ENCODE measurements at regions not wholly inside any gene's neighbourhood (a gene's known extent, or its start where the extent isn't known, plus 50 kb on each side); places are given as distances from the start of the nearest gene placed in this dataset.
"Not testable (repeated sequence)": the region's sequence is repeated elsewhere in the genome, so short reads cannot be mapped to it uniquely, and the experiment has no call there.

GRCh38 chr19:23984911-23985310, 70.2 kb downstream of the ZNF726 start:
- H3K4me1 Mint-ChIP-seq (ENCODE audit: low read depth); H3K27me3 Mint-ChIP-seq (ENCODE audit: low read depth); DNase-seq; H3K27ac Mint-ChIP-seq; CTCF ChIA-PET; H3K4me3 Mint-ChIP-seq; H3K9me3 Mint-ChIP-seq (ENCODE audit: insufficient read depth); ATAC-seq; H3K36me3 Mint-ChIP-seq (ENCODE audit: low read depth); POLR2A ChIA-PET: not testable (repeated sequence)

- CTCF ChIA-PET: no interaction called here
- H3K36me3 Mint-ChIP-seq (ENCODE audit: low read depth): no peaks in the 10 kb centered on the region
Measured at GRCh38 chr19:23986623-23987022, 71.9 kb downstream of the ZNF726 start.

GRCh38 chr19:23991170-23991569, 76.5 kb downstream of the ZNF726 start:
- peaks cover 13% of the 10 kb centered on the region for H3K4me1 Mint-ChIP-seq (ENCODE audit: low read depth)
- ATAC-seq (no peak), DNase-seq (no peak)
- no peaks in the 10 kb centered on the region for H3K27me3 Mint-ChIP-seq (ENCODE audit: low read depth)
- no peak overlapping the region for H3K4me3 Mint-ChIP-seq
- POLR2A ChIA-PET: no interaction called here
- CTCF ChIA-PET: no interaction called here
- H3K36me3 Mint-ChIP-seq (ENCODE audit: low read depth): no peaks in the 10 kb centered on the region
- no peak overlapping the region for H3K27ac Mint-ChIP-seq
- peaks cover 27% of the 10 kb centered on the region for H3K9me3 Mint-ChIP-seq (ENCODE audit: insufficient read depth)

More at GRCh38 chr19:23986623-23987022, 71.9 kb downstream of the ZNF726 start:
- POLR2A ChIA-PET: no interaction called here
- no peak overlapping the region for H3K27ac Mint-ChIP-seq
- H3K4me1 Mint-ChIP-seq (ENCODE audit: low read depth): peaks cover 2% of the 10 kb centered on the region
- peaks cover 13% of the 10 kb centered on the region for H3K9me3 Mint-ChIP-seq (ENCODE audit: insufficient read depth)
- DNase-seq (no peak), ATAC-seq (no peak)
- no peak overlapping the region for H3K4me3 Mint-ChIP-seq
- no peaks in the 10 kb centered on the region for H3K27me3 Mint-ChIP-seq (ENCODE audit: low read depth)

GRCh38 chr19:23992348-23992747, 77.7 kb downstream of the ZNF726 start:
- DNase-seq (no peak), ATAC-seq (peak; percentile 42)
- Mint-ChIP-seq H3K27me3 (ENCODE audit: low read depth) (no peaks in the 10 kb centered on the region), H3K4me3 (no peak overlapping the region), H3K36me3 (ENCODE audit: low read depth) (no peaks in the 10 kb centered on the region), H3K4me1 (ENCODE audit: low read depth) (peaks cover 13% of the 10 kb centered on the region), H3K9me3 (ENCODE audit: insufficient read depth) (peaks cover 37% of the 10 kb centered on the region), H3K27ac (no peak overlapping the region)
- POLR2A ChIA-PET: no interaction called here
- CTCF ChIA-PET: no interaction called here

GRCh38 chr19:23993440-23993839, 78.8 kb downstream of the ZNF726 start:
- Mint-ChIP-seq H3K4me1 (ENCODE audit: low read depth) (peaks cover 13% of the 10 kb centered on the region), H3K4me3 (no peak overlapping the region), H3K27me3 (ENCODE audit: low read depth) (no peaks in the 10 kb centered on the region), H3K36me3 (ENCODE audit: low read depth) (no peaks in the 10 kb centered on the region), H3K27ac (no peak overlapping the region), H3K9me3 (ENCODE audit: insufficient read depth) (peaks cover 37% of the 10 kb centered on the region)
- DNase-seq (no peak), ATAC-seq (no peak)
- CTCF ChIA-PET: no interaction called here
- POLR2A ChIA-PET: no interaction called here

GRCh38 chr19:23996549-23996948, 81.9 kb downstream of the ZNF726 start:
- Mint-ChIP-seq H3K27ac (no peak overlapping the region), H3K36me3 (ENCODE audit: low read depth) (no peaks in the 10 kb centered on the region), H3K4me1 (ENCODE audit: low read depth) (peaks cover 11% of the 10 kb centered on the region), H3K9me3 (ENCODE audit: insufficient read depth) (peaks cover 26% of the 10 kb centered on the region), H3K27me3 (ENCODE audit: low read depth) (no peaks in the 10 kb centered on the region), H3K4me3 (no peak overlapping the region)
- DNase-seq: no peak
- CTCF ChIA-PET: no interaction called here
- no peak for ATAC-seq
- POLR2A ChIA-PET: no interaction called here

- CTCF ChIA-PET: no interaction called here
- ATAC-seq: no peak
Measured at GRCh38 chr19:23998568-23998967, 83.9 kb downstream of the ZNF726 start.

GRCh38 chr19:23999821-24000610, 85.3 kb downstream of the ZNF726 start:
- DNase-seq: no peak
- Mint-ChIP-seq H3K4me3 (no peak overlapping the region), H3K36me3 (ENCODE audit: low read depth) (no peaks in the 10 kb centered on the region), H3K27me3 (ENCODE audit: low read depth) (no peaks in the 10 kb centered on the region), H3K27ac (no peak overlapping the region), H3K4me1 (ENCODE audit: low read depth) (no peaks in the 10 kb centered on the region), H3K9me3 (ENCODE audit: insufficient read depth) (peaks cover 18% of the 10 kb centered on the region)
- ATAC-seq: no peak
- POLR2A ChIA-PET: no interaction called here
- CTCF ChIA-PET: no interaction called here

More at GRCh38 chr19:23998568-23998967, 83.9 kb downstream of the ZNF726 start:
- POLR2A ChIA-PET: no interaction called here
- H3K4me1 Mint-ChIP-seq (ENCODE audit: low read depth): no peaks in the 10 kb centered on the region
- H3K4me3 Mint-ChIP-seq: no peak overlapping the region
- no peak overlapping the region for H3K27ac Mint-ChIP-seq
- H3K27me3 Mint-ChIP-seq (ENCODE audit: low read depth): no peaks in the 10 kb centered on the region
- peaks cover 26% of the 10 kb centered on the region for H3K9me3 Mint-ChIP-seq (ENCODE audit: insufficient read depth)
- H3K36me3 Mint-ChIP-seq (ENCODE audit: low read depth): no peaks in the 10 kb centered on the region
- DNase-seq: no peak

GRCh38 chr19:24000656-24001055, 86.0 kb downstream of the ZNF726 start:
- CTCF ChIA-PET: no interaction called here
- Mint-ChIP-seq H3K4me1 (ENCODE audit: low read depth) (no peaks in the 10 kb centered on the region), H3K9me3 (ENCODE audit: insufficient read depth) (peaks cover 18% of the 10 kb centered on the region), H3K36me3 (ENCODE audit: low read depth) (no peaks in the 10 kb centered on the region), H3K27ac (no peak overlapping the region), H3K4me3 (no peak overlapping the region), H3K27me3 (ENCODE audit: low read depth) (no peaks in the 10 kb centered on the region)
- no peak for ATAC-seq
- DNase-seq: no peak
- POLR2A ChIA-PET: no interaction called here

GRCh38 chr19:24002256-24002945, 84.6 kb upstream of the ZNF254 start:
- CTCF ChIA-PET: no interaction called here
- H3K27ac Mint-ChIP-seq: no peak overlapping the region
- H3K9me3 Mint-ChIP-seq (ENCODE audit: insufficient read depth): peaks cover 3% of the 10 kb centered on the region
- H3K4me3 Mint-ChIP-seq: no peak overlapping the region
- DNase-seq (no peak), ATAC-seq (no peak)
- POLR2A ChIA-PET: no interaction called here
- H3K36me3 Mint-ChIP-seq (ENCODE audit: low read depth): no peaks in the 10 kb centered on the region
- no peaks in the 10 kb centered on the region for H3K4me1 Mint-ChIP-seq (ENCODE audit: low read depth)
- H3K27me3 Mint-ChIP-seq (ENCODE audit: low read depth): no peaks in the 10 kb centered on the region

- no peaks in the 10 kb centered on the region for H3K27me3 Mint-ChIP-seq (ENCODE audit: low read depth)
- ChIA-PET POLR2A (no interaction called here), CTCF (no interaction called here)
- peaks cover 3% of the 10 kb centered on the region for H3K9me3 Mint-ChIP-seq (ENCODE audit: insufficient read depth)
- ATAC-seq: no peak
- DNase-seq: no peak
- H3K27ac Mint-ChIP-seq: no peak overlapping the region
- H3K4me1 Mint-ChIP-seq (ENCODE audit: low read depth): no peaks in the 10 kb centered on the region
- H3K4me3 Mint-ChIP-seq: no peak overlapping the region
- no peaks in the 10 kb centered on the region for H3K36me3 Mint-ChIP-seq (ENCODE audit: low read depth)
Measured at GRCh38 chr19:24003537-24003936, 83.5 kb upstream of the ZNF254 start.

GRCh38 chr19:24004166-24004565, 82.8 kb upstream of the ZNF254 start:
- H3K27me3 Mint-ChIP-seq (ENCODE audit: low read depth): no peaks in the 10 kb centered on the region
- POLR2A ChIA-PET: no interaction called here

More at GRCh38 chr19:24004166-24004565, 82.8 kb upstream of the ZNF254 start:
- Mint-ChIP-seq H3K4me3 (no peak overlapping the region), H3K4me1 (ENCODE audit: low read depth) (no peaks in the 10 kb centered on the region), H3K36me3 (ENCODE audit: low read depth) (no peaks in the 10 kb centered on the region), H3K27ac (no peak overlapping the region), H3K9me3 (ENCODE audit: insufficient read depth) (peaks cover 2% of the 10 kb centered on the region)
- CTCF ChIA-PET: no interaction called here
- DNase-seq: no peak
- ATAC-seq: no peak

All from activated CD8-positive, alpha-beta T cell treated with anti-CD3 and anti-CD28 coated beads, Interleukin-2, amount 10 ng/mL, durations not matched to agents 7 days and 5 days (primary cell).